ENCODE measurements at regions not wholly inside any gene's neighbourhood (a gene's known extent, or its start where the extent isn't known, plus 50 kb on each side); places are given as distances from the start of the nearest gene placed in this dataset.

GRCh38 chr15:47460795-47461573 is 256.3 kb upstream of the SEMA6D start:
- DNase-seq (ENCODE audit: low read depth): no peak
- no peak overlapping the region for H3K4me3 ChIP-seq (ENCODE audit: low read length)
- no peak for TF ChIP-seq CTCF (conservative IDR thresholded peaks at IDR 0.05; ENCODE audit: low read length)

GRCh38 chr15:47461652-47462141 is 255.6 kb upstream of the SEMA6D start:
- no peak for TF ChIP-seq CTCF (conservative IDR thresholded peaks at IDR 0.05; ENCODE audit: low read length)
- peak; percentile 17 for DNase-seq (ENCODE audit: low read depth)

GRCh38 chr15:47466357-47466756 is 250.9 kb upstream of the SEMA6D start:
- no peak overlapping the region for H3K4me3 ChIP-seq (ENCODE audit: low read length)
- DNase-seq (ENCODE audit: low read depth): peak; percentile 8
- TF ChIP-seq CTCF (conservative IDR thresholded peaks at IDR 0.05; ENCODE audit: low read length): no peak

More at GRCh38 chr15:47461652-47462141, 255.6 kb upstream of the SEMA6D start:
- H3K4me3 ChIP-seq (ENCODE audit: low read length): no peak overlapping the region

GRCh38 chr15:47470983-47471382 is 246.3 kb upstream of the SEMA6D start:
- no peak for TF ChIP-seq CTCF (conservative IDR thresholded peaks at IDR 0.05; ENCODE audit: low read length)
- DNase-seq (ENCODE audit: low read depth): no peak
- H3K4me3 ChIP-seq (ENCODE audit: low read length): no peak overlapping the region

GRCh38 chr15:47473106-47473725 is 244.1 kb upstream of the SEMA6D start:
- no peak for DNase-seq (ENCODE audit: low read depth)
- H3K4me3 ChIP-seq (ENCODE audit: low read length): no peak overlapping the region
- no peak for TF ChIP-seq CTCF (conservative IDR thresholded peaks at IDR 0.05; ENCODE audit: low read length)

GRCh38 chr15:47473832-47474231 is 243.5 kb upstream of the SEMA6D start:
- DNase-seq (ENCODE audit: low read depth): peak; percentile 31
- H3K4me3 ChIP-seq (ENCODE audit: low read length): no peak overlapping the region
- no peak for TF ChIP-seq CTCF (conservative IDR thresholded peaks at IDR 0.05; ENCODE audit: low read length)

GRCh38 chr15:47475336-47475735 is 242.0 kb upstream of the SEMA6D start:
- no peak for DNase-seq (ENCODE audit: low read depth)
- H3K4me3 ChIP-seq (ENCODE audit: low read length): no peak overlapping the region
- TF ChIP-seq CTCF (conservative IDR thresholded peaks at IDR 0.05; ENCODE audit: low read length): no peak
